Activated CD4-positive, alpha-beta T cell treated with anti-CD3 and anti-CD28 coated beads for 24 hours (primary cell): ENCODE measurements at regions not wholly inside any gene's neighbourhood (a gene's known extent, or its start where the extent isn't known, plus 50 kb on each side); places are given as distances from the start of the nearest gene placed in this dataset.
"Not testable (repeated sequence)": the region's sequence is repeated elsewhere in the genome, so short reads cannot be mapped to it uniquely, and the experiment has no call there.

Source experiments
- DNase-seq, 2 donors: peaks; one replicate each; pipeline ENCODE4 v3.0.0-alpha.2; 2020; ENCODE audit warnings: low read depth in 2 of 2

DNA sequence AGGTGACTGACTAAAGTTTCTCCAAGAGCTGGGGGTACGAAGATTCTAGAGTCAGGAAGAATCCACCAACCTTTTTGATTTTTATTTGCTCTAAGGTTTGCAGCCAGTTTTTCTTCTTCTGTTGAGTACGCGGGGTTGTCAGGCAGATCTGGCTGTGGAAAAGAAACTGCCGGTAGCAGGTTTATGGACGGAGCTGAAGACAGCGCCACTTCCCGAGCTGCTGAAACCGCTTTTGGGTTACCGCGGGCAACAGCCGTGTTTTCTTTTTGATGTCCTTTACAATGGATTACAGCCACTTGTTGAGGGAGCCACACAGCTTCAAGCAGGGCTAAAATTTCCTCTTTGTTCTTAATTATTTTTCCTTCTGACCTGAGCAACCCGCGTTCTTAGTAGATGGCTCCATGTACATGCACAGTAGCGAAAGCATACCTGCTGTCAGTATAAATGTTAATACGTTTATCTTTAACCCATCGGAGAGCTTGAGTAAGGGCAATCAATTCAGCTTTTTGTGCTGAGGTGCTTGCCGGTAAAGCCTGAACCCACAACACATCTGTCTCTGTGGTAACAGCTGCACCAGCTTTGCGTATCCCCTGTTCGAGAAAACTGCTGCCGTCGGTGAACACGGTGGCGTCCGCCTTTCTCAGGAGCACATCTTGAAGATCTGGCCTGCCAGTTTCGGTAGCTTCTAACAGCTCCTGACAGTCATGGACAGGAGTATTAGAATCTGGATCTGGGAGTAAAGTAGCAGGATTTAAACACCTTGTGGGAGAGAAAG, 674.3 kb downstream of the TMEM121 start:
- DNase-seq, result no peak

DNA sequence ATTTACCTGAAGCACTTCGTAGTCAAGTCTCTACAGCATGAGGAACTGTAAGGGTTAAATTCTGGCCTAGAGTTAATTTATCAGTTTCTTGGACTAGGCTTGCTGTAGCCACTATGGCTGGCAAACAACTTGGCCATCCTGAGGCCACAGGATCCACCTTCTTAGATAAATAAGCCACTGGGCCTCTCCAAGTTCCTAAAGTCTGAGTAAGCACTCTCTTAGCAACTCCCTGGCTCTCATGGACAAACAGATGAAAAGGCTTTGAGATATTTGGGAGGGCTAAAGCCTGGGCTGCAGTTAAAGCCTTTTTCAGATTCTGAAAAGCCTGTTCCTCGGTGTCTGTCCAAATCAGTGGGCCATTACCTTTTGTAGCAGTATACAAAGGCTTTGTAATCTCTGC, 675.0 kb downstream of the TMEM121 start:
- DNase-seq, result no peak

DNA sequence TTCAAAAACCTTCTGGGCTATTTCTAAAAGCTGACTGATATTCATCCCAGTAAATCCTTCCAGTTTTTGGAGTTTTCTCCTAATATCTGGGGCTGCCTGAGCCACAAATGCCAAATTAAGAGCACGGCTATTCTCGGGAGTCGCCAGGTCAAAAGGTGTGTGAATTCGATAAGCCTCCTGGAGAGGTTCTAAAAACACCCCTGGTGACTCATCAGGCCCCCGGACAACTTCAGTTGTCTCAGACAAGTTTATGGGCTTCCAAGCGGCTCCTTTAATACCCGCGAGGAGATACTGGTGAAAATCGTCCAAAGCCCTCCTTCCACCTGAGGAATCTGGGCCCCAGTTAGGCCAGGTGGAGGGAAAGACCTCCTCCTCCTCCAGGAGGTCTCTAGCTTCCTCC, 677.1 kb downstream of the TMEM121 start:
- no peak for DNase-seq

DNA sequence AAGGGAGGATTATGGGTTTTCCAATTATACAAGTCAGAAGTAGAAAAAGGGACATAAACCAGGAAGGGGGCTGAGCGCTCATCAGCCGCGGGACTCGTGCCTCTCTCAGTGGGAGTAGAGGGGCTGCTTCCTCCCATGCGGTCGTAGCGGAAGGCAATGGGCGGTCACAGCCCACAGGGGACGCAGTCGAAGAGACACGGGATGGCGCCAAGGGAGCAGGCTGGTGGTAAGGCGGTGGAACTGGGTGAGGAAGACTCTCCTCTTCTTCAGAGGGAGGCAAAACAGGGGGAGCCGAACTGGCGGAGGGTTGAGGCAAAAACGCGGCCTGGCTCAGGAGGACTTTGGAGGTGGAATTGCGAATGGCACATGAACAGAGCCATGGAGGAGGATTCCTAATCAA, 677.7 kb downstream of the TMEM121 start:
- no peak for DNase-seq

DNA sequence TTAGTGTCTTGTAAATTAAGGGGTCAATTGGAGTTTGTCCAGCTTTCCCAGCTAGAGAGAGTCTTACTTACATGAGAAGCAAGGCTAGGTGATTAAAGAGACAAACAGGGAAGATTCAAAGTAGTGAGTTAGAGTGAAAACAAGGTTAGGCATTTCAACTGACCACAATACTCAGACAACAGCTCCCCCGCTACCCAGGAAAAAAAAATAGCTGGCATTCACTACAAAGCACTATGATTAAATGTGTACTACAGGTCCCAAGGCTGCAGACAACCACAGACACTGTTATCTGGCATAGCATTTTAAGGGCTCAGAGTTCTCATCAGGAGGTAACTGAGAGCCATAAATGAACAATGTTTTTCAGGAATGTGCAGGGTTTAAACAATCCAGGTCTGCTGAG, 680.9 kb downstream of the TMEM121 start:
- DNase-seq, result no peak

DNA sequence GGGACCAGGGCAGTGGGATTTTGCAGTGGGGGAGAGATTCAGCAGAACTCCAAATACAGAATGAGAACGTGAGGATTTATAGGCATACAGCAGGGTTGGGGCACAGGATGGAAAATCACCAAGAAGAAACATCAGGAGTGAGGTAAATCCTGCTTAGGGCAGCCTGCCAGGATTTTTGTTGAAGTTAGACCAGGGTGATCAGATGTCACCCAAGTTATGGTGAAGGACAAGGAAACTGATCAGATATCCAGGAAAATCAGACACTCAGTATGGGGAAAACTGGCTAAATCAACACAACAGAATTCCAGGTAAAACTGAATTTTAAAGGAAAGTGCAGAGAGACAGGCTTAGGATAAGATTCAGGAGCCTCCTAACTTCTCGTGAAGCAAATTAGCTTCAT, 682.4 kb downstream of the TMEM121 start:
- no peak for DNase-seq

DNA sequence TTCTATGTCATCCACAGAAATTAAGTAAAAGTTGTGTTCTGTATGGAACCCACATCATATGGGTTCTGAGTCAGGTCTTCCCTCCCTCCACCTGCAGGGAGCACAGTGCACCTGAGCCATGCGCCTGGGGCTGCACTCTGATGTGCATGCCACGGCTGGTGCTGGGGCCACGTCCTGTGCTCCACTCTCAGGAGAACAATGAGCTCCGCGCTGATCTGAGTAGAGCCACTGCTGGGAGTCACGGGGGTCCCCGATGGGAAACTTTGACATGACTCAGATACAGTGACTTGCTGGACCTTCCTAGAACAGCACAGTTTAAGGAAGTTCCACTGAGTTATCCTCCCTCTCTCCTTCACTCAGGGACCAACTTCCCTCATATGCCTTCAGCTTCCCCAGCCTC, 683.4 kb downstream of the TMEM121 start:
- no peak for DNase-seq

DNA sequence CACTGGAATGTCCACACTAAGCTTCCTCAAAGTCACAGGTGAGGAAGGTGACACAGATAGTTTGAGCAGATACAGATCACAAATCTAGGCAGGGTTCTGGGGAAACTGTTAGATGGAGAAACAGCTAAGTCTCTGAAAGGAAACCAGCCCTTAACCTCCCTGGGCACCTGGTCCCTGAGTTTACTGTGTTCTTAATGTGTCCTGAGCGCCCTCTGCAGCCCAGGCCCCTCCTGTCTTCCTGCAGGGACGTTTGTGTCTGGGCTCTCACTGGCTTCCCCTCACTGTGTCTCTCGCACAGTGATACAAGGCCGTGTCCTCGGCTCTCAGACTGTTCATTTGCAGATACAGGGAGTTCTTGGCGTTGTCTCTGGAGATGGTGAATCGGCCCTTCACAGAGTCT, 684.3 kb downstream of the TMEM121 start:
- DNase-seq, result no peak

DNA sequence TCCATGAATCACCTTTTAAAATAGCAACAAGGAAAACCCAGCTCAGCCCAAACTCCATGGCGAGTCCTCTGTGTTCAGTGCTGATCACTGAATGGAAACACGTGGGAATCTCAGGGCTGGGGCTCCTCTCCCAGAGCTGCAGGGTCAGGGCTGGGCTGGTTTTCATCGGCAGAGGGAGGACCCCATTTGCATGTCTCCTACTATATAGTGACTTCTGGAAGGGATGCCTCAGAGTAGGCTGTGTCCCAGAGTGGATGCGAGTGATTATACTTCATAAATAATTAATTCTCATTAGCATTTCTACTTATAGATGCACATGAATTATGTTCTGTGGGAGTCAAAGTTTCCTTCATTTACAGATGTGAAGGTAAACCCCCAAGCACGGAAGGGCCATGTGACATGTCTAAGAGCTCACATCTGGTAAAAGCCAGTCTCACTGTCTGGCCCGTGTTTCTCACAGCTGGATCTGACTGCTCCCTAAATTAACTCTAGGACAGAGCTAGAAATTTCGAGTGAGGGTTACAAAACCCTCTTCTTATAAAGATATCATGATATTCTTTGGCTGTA, 685.0 kb downstream of the TMEM121 start:
- no peak for DNase-seq

DNA sequence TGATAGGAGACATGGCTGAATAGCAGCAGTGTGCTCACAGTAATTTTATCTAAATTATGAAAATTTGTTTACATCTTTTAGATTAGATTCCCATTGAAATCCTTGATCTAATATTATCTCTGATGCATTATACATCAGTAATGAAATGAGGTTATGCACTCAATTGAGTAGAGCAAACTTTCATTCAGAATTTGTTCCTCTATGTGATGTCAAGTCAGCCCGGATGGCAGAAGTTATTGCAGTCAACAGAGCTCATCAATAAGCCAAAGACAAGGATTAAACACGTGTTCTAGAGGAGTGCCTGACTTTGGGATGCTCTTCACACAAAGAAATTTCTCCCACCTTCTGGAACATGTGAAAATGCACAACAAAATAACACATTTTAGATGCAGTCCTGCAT, 688.8 kb downstream of the TMEM121 start:
- DNase-seq, result no peak

DNA sequence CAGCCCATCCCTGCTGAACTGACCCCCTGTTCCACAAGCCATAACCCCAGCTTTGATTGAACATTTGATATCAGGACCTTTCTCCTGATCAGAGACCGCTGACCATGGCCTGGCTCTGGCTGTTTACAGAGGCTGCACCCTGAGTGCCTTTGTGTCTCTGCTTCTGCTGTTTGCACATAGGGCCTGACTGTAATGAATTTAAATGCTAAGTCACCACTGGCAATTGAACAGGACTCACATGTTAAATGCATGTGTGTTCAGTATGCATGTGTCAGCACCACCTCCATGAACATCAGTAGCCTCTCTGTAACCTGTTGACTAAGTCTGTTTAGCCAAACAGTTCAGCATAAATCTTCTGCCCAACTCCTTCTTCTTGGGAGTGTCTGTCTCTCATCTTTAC, 690.3 kb downstream of the TMEM121 start:
- DNase-seq, result no peak

DNA sequence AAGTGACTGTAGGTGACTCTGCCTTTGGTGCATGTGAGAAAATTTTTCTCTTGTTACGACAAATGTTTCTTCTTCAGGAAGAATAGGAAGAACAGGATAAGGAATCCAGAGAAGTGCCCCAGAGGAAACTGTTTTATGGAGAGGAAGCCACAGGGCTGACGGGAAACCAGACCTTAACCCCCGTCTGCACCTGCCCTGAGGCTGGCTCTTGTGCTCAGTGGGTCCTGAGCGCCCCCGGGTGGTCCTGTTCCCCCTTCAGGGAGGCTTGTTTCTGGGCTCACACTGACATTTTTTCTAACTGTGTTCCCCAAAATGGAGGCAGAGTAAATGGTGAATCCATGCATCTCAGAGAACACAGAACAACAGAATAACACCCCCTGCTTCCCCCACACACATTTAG, 691.8 kb downstream of the TMEM121 start:
- DNase-seq, result no peak

DNA sequence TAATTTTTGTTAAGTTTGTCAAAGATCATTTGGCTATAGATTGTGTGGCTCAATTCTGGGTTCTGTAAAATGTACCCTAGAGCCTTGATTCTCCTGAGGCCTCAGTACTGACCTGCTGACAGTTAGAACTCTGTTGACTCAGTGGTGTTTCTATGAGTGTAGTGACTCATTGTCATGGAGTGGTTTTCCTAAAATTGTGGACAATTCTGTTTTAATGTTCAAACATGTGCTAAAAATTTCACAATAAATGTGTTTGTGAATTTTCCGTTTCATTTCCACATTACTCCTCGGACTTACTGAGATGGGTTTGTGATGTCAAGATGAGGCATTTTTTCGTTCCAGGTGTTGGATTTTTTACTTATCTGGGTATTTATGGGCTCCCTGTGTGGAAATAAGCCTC, 695.9 kb downstream of the TMEM121 start:
- no peak for DNase-seq

DNA sequence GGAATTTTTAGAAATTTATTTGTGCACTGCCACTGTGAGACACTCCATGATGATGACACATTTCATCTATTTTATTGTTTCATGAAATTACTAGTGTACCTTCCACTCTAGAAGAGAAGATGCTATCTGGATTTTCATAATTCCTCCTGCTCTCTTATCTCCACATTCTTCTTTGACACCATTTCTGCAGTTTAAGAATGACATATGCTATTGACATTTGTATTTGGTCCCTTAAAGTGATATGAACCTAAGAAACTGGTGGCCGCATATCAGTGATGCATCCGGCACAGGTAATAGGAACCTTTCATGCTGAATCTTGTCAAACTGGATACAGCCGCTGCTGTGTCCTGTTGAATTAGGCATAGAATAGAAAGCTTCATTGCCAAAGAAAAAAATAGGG, 696.3 kb downstream of the TMEM121 start:
- DNase-seq, result no peak

DNA sequence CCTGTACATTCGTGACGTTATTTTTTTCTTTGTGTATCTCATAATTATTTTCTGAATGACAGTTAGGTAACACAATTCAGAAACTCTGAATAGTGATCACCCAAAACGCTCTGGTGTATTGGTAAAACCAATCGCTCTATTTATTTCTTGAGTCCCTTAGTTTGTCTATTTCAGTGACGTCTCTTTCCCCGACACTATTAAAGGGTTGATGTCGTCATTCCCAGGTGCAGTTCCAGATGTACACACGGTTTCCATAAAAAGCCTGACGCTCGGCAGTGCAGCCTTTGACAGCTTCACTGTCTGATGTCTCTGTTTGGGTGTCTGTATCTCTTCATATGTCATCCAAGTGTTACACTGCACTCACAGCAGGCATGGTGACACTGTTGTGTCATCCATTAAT, 701.4 kb downstream of the TMEM121 start:
- DNase-seq, result no peak

DNA sequence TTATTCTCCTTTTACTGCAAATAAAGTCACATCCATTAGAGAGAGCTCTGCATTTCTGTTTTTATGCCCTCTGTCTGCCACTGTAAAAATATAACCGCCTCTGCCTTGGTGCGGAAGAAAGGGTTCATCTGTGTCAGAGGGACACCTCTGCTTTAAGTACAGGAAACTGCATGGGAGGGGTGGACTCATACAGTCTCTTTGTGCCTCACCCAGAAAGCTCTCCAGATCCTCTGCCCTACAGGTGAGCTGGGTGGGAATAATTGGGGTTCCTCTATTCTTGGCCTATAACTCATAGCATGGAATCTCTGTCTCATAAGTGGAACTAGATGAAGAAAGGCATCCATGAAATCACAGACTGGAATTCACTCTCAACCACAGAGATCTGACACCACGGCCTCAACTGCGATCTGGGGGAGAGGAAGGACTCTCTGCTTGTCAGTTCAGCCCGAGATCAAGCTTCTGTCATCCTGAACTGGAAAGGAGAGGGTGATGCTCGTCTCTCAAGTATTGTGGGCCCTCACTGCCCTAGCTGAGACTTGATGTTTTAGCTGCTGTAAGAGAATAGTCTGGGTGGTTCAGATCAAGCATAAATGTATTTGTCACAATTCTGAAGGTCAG, 702.3 kb downstream of the TMEM121 start:
- DNase-seq, result no peak

DNA sequence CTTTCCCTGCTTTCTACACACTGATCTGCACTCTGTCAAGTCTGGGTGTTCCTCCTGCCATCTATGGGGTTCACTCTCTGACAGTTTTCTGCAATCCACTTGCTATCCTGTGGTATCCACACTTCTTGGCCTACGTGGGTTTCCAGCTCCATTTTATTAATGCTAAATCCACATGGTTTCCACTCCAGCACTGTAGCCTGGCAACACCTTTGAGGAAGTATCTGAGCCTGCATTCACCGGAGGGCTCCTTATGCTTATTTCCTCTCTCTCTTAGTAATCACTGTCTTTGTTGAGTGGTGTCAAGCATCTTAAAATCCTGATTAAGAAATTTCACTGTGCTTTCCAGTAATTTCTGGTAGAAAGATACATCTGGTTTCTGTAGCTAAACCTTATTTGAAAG, 703.7 kb downstream of the TMEM121 start:
- no peak for DNase-seq

DNA sequence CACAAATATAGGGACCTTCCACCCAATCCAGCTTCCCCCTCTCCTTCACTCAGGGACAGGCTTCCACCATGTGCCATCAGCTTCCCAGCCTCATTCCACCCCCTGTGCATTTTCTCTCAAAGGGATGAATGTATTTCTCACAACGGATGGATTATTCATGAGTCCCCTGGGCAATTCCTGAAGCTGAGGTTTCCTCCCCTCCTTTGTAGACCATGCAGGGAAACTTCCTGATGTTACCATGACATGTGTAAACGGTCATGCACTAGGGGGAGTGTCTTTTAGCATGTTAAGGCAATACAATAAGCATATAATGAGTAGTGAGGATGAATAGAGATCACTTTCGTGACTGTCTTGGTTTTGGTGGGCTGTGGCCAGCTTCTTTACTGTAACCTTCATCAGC, 706.8 kb downstream of the TMEM121 start:
- DNase-seq, result not testable (repeated sequence)

DNA sequence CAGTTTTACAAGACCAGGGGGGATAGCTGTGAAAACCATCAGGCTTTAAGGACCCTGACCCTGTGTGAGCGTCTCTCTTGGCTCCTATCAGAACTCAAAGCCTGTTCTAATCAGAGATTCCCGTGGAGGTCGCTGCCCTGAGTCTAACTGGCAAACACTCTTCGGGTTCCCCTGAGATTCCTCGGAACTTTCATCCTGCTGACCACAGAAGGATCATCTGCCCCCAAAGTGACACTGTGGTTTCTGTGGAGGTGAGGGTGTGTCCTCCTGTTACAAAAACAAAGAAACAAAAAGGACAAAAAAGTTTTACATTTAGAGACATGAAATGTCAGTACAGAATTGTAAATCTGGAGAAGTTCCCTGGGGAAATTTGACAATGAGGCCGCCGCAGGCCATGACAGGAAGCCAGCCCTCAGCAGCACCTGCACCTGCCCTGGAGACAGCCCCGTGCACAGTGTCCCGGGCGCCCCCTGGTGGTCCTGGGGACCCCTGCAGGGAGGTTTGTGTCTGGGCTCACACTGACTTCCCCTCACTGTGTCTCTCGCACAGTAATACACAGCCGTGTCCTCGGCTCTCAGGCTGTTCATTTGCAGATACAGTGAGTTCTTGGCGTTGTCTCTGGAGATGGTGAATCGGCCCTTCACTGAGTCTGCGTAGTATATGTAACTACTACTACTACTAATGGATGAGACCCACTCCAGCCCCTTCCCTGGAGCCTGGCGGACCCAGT, 708.3 kb downstream of the TMEM121 start:
- DNase-seq, result peak in 1 of 2 donors; percentile 18

DNA sequence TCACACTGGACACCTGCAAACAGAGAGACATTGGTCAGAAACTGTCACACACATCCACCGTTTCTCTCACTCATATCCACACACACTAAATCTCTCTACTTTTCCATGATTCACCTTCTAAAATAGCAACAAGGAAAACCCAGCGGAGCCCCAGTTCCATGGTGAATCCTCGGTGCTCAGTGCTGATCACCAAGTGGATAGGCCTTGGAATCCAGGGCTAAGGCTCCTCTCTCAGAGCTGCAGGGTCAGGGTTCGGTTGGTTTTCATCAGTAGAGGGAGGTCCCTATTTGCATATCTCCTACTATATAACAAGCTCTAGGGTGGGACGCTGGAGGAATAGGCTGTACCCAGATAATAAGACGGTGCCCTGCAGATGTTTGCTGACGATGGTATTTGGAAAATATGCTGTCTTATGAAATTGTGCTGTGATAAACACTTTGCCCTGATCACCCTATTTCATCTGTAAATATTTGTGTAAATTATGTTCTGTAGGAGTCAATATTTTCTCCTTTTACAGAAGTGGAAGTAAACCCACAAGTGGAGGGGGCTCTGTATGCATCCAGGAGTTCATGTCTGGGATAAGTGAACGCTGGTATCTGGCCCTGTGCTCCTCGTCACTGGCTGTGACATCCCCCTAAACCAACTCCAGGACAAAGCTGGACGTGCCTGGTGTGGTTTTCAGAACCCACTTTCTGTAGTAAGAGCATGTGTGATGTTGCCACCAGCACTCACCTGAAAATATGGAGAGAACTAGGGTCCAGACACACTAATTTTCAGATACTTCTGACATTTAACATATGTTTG, 709.2 kb downstream of the TMEM121 start:
- no peak for DNase-seq

DNA sequence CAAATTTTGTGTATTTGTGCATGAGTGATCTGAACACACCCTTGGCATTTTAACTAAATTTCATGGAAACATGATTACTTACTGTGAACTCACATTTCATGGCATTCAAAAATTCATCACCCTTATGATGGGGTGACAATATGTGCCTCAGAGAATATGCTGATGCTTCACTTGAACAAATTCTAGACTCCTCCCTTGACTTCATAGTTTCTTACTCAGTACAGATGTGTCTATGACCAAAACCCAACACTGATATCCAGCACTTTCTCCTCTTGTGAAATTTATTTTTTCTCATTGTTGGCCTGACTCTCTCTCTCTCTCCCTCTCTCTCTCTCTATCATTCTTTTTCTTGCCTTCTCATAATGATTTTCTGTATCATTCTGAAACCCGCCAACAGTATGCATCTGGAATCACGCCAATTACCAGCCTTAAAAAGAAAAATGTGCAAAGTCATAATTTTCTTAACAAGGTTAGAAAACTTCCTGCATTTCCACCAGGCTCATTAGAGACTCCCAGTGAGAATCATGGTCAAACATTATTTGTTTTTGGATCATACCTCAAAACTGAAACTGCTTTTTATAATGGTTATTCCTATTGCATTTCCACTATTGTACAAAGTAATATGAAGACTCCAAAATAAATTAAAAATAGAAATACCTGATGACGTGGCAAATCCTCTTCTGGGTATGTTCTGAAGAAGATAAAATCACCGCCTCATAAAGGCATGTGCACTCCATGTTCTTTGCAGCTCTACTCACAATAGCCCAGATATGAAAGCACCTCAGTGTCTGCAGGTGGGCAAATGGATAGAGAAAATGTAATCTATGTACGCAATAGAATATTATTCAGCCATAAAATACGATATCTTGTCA, 722.2 kb downstream of the TMEM121 start:
- DNase-seq, result no peak
